HG02870 (cell line): ENCODE measurements at regions not wholly inside any gene's neighbourhood (a gene's known extent, or its start where the extent isn't known, plus 50 kb on each side); places are given as distances from the start of the nearest gene placed in this dataset.

Experiments
- ATAC-seq: cut with Tn5 transposase; IDR thresholded peaks from one replicate; pipeline ENCODE4 v1.9.1; 2021; ENCODE audit warnings: mild to moderate bottlenecking, moderate library complexity; ENCODE audit not compliant: unreplicated experiment

GRCh38 chr2:37833423-37833822 lies 91.7 kb upstream of the RMDN2 start:
- peak; percentile 43 for ATAC-seq

- ATAC-seq: no peak
Observed at GRCh38 chr2:37836270-37836669, 88.8 kb upstream of the RMDN2 start.

GRCh38 chr2:37836711-37837110 lies 88.4 kb upstream of the RMDN2 start:
- ATAC-seq: no peak

GRCh38 chr2:37837628-37838328 lies 87.3 kb upstream of the RMDN2 start:
- no peak for ATAC-seq

GRCh38 chr2:37838541-37839167 lies 86.4 kb upstream of the RMDN2 start:
- no peak for ATAC-seq

GRCh38 chr2:37839991-37840390 lies 85.1 kb upstream of the RMDN2 start:
- no peak for ATAC-seq

GRCh38 chr2:37842732-37843440 lies 82.2 kb upstream of the RMDN2 start:
- ATAC-seq: no peak

GRCh38 chr2:37843556-37843955 lies 81.5 kb upstream of the RMDN2 start:
- no peak for ATAC-seq

- no peak for ATAC-seq
Observed at GRCh38 chr2:37846207-37846606, 78.9 kb upstream of the RMDN2 start.

- no peak for ATAC-seq
Observed at GRCh38 chr2:37847792-37848191, 77.3 kb upstream of the RMDN2 start.

- ATAC-seq: no peak
Observed at GRCh38 chr2:37848451-37848850, 76.6 kb upstream of the RMDN2 start.

GRCh38 chr2:37849911-37850310 lies 75.2 kb upstream of the RMDN2 start:
- no peak for ATAC-seq

- ATAC-seq: peak; percentile 10
Observed at GRCh38 chr2:37851428-37851827, 73.7 kb upstream of the RMDN2 start.

- peak; percentile 74 for ATAC-seq
Observed at GRCh38 chr2:37851828-37852584, 73.1 kb upstream of the RMDN2 start.

- no peak for ATAC-seq
Observed at GRCh38 chr2:37852585-37853014, 72.5 kb upstream of the RMDN2 start.

GRCh38 chr2:37854676-37855282 lies 70.3 kb upstream of the RMDN2 start:
- no peak for ATAC-seq

GRCh38 chr2:37855283-37856041 lies 69.6 kb upstream of the RMDN2 start:
- ATAC-seq: no peak

- no peak for ATAC-seq
Observed at GRCh38 chr2:37856101-37856751, 68.9 kb upstream of the RMDN2 start.

- no peak for ATAC-seq
Observed at GRCh38 chr2:37857575-37858399, 67.3 kb upstream of the RMDN2 start.
